IMR-90 (cell line): ENCODE measurements at regions not wholly inside any gene's neighbourhood (a gene's known extent, or its start where the extent isn't known, plus 50 kb on each side); places are given as distances from the start of the nearest gene placed in this dataset.
"Not testable (repeated sequence)": the region's sequence is repeated elsewhere in the genome, so short reads cannot be mapped to it uniquely, and the experiment has no call there.

Experiments used
- CEBPB ChIP-seq: IDR thresholded peaks from 2 replicates; pipeline ENCODE4 v1.6.1; 2012; ENCODE audit warnings: low read depth, low read length, improper control_type of control experiment
- CTCF ChIP-seq: conservative IDR thresholded peaks from 2 replicates; pipeline ENCODE4 v1.5.1; 2012; ENCODE audit warnings: mild to moderate bottlenecking, low read depth, low read length, improper control_type of control experiment
- FOS ChIP-seq: fragments of 150-350 bp; IDR thresholded peaks from 2 replicates; pipeline ENCODE4 v1.6.1; 2016; ENCODE audit warnings: low read depth, low read length
- MAZ ChIP-seq: IDR thresholded peaks from 2 replicates; pipeline ENCODE4 v1.6.1; 2012; ENCODE audit warnings: low read depth, mild to moderate bottlenecking, low read length, improper control_type of control experiment, moderate library complexity, borderline replicate concordance
- MXI1 ChIP-seq: IDR thresholded peaks from 2 replicates; pipeline ENCODE4 v1.6.1; 2012; ENCODE audit warnings: low read depth, mild to moderate bottlenecking, low read length, moderate library complexity, borderline replicate concordance
- RAD21 ChIP-seq: IDR thresholded peaks from 2 replicates; pipeline ENCODE4 v1.6.1; 2012; ENCODE audit warnings: low read length, improper control_type of control experiment
- RCOR1 ChIP-seq: IDR thresholded peaks from 2 replicates; pipeline ENCODE4 v1.6.1; 2012; ENCODE audit warnings: mild to moderate bottlenecking, low read length, improper control_type of control experiment; ENCODE audit not compliant: insufficient replicate concordance
- SMC3 ChIP-seq: fragments of 150-350 bp; IDR thresholded peaks from 2 replicates; pipeline ENCODE4 v1.6.1; 2016; ENCODE audit warnings: low read depth, mild to moderate bottlenecking, antibody characterized with exemption, low read length, moderate library complexity
- TF ChIP-seq, protein P1 (sequence below): fragments of 150-350 bp; IDR thresholded peaks from 2 replicates; pipeline ENCODE4 v1.6.1; 2016; ENCODE audit warnings: low read depth, mild to moderate bottlenecking, low read length, moderate library complexity, borderline replicate concordance

- TF ChIP-seq CTCF, RAD21, CEBPB, MXI1, SMC3, FOS, MAZ, RCOR1: not testable (repeated sequence)
- TF ChIP-seq, protein P1, sequence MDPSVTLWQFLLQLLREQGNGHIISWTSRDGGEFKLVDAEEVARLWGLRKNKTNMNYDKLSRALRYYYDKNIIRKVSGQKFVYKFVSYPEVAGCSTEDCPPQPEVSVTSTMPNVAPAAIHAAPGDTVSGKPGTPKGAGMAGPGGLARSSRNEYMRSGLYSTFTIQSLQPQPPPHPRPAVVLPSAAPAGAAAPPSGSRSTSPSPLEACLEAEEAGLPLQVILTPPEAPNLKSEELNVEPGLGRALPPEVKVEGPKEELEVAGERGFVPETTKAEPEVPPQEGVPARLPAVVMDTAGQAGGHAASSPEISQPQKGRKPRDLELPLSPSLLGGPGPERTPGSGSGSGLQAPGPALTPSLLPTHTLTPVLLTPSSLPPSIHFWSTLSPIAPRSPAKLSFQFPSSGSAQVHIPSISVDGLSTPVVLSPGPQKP: not testable (repeated sequence)
Observed at GRCh38 chr9:65455136-65455535, 170.1 kb upstream of the FOXD4L5 start.
